NCI-H446 treated with DMSO at 0.1 percent for 48 hours (cell line): ENCODE measurements at regions not wholly inside any gene's neighbourhood (a gene's known extent, or its start where the extent isn't known, plus 50 kb on each side); places are given as distances from the start of the nearest gene placed in this dataset.
"Not testable (repeated sequence)": the region's sequence is repeated elsewhere in the genome, so short reads cannot be mapped to it uniquely, and the experiment has no call there.

ENCODE experiments used
- DNase-seq: peaks from one replicate; lab custom pipeline; 2025; lab: John Stamatoyannopoulos, UW

- DNase-seq = no peak
These were observed 239.3 kb upstream of the SGCD start for GRCh38 chr5:156087577-156088110.

GRCh38 chr5:156089955-156090940 lies 236.7 kb upstream of the SGCD start:
- not testable (repeated sequence) for DNase-seq

DNA sequence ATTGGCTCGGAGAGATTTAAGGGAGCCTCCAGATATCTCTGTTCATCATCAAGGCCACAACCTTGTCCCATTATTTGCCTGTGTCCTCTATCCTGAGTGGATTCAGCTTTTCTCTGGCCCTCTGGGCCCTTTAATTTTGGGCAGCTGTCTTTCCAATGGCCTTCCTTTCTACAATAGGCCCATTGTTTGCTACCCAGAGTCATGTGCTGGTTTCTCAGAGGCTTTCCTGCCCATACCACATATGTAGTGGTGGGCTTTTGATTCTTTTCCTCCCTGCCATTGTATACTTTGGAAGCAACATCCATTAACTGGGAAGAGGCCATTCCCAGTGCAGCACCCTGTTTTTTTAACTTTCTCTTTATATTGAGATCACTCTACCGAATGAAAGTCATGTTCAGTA lies 233.9 kb upstream of the SGCD start:
- DNase-seq = no peak

GRCh38 chr5:156094001-156094400 lies 233.0 kb upstream of the SGCD start:
- DNase-seq = no peak

DNA sequence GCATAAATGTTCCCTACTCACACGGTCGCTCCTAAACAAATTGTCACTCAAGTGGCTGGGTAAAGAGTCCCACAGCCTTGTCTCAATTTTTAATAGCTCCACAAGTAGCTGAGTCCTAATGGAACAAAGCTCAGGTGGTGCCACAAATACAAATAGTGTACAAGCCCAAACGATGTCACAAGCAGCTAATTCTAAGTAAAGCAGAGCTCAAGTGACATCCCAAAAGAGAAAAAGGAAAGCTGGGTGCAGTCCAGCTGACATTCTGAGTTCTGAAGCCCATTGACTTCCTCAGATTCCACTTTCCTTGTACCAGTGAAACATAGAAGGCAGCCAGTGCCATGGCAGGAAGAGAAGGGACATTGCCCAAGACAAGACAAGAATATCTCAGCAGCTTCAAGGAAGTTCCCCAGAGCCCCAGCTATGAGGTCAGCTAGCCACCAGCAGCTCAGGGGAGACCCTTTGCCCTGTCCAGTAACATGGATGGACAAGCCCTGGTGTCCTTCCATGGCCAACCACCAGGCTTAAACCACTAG lies 231.2 kb upstream of the SGCD start:
- DNase-seq = no peak

GRCh38 chr5:156096259-156096658 lies 230.7 kb upstream of the SGCD start:
- no peak for DNase-seq

DNA sequence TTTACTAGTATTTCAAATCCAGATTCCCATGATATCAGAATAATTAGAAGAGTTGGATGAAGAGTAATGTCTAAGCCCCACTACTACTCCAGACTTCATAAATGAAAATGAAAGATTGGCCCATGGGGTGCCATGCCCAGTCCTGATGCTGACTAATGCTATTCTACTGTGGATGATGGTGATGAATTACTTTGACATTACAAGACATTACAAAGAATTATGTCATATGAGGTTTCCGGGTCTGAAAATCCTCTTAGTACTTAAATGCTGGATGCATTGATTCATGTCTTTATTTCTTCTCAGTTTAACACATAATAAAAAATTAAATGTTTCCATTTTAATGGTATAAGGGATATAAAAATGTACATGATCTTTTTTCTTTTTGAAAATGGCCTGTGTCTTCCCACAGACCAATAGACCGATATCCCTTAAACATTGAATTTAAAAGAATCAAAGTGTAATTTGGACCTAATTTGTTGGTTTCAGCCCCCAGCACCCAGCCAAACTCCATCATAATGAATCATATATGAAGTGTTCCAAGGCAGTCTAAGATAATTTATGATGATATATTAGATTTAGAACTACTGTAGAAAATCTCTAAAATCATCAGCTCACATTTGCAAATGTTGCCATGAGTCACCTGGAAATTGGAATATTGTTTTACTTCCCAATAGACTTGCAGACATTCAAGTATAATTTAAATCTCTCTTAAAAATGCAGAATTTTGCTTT lies 223.6 kb upstream of the SGCD start:
- DNase-seq = no peak

DNA sequence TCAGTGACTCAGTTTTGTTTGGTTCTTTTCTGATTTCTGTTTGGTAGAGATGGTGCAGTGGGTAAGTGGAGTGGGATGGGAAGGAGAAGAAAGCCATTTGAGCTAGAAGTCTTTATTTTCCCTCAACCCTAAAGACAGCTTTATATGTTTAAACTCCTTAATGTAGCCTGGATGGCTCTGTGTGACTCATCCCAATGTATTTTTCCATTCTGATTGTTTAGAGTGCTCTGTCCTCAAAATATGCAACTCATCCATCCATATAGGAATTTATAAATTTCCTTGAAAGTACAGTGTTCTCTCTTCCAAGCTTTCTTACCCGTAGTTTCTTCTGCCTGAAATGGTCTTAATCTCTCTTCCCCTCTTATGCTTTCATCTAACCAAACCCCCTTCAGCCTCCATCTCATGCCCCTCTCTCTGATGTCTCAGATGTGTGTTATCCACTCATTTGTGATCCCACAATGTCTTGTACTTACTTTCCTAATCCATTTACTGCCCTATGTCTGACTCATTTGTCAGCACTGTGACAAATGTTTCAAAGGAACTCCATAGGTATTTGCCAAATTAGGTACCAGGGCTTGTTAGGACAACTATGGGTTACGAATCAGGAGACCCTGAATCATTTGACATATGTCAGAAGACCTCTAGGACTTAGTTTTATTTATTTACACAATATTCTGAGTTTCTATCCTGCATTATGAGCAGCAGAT lies 217.5 kb upstream of the SGCD start:
- DNase-seq = no peak

DNA sequence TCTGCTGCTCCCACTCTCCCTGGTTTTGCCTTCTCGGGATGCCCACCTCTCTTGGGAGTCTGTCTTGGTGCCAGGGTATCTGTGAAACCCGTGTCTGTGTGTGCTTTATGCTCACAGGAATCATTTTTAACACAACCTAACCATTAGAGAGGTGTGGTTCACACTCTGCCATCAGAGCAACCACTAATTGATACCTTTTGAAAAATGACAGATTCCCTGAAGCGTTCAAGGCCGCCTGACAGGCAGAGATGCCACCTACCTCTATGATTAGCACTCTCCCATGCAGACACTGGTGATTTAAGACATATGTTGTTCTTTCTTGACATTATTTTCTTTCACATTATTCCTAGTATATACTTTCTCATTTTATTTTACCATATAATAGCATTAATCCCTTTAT lies 207.3 kb upstream of the SGCD start:
- no peak for DNase-seq

DNA sequence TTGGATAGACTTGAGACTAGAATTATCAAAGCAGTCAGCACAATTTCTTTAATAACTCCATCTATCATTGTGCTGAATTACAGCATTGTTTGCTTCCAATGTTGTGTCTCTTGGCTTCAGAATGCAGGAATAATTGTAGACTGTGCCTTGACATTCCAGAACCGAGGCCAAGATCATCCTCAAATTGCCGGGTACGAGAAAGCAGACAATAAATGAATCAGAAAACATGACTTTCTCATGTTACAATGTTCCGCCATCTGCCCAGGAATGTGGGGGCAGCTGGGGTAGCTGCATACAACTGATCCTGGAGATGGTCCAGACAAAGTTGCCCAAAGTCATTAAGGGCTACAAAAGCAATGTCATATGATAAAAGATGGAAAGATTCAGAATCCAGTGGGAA lies 206.2 kb upstream of the SGCD start:
- peak; percentile 84 for DNase-seq

- DNase-seq = no peak
These were observed 205.7 kb upstream of the SGCD start for GRCh38 chr5:156121234-156121633.

DNA sequence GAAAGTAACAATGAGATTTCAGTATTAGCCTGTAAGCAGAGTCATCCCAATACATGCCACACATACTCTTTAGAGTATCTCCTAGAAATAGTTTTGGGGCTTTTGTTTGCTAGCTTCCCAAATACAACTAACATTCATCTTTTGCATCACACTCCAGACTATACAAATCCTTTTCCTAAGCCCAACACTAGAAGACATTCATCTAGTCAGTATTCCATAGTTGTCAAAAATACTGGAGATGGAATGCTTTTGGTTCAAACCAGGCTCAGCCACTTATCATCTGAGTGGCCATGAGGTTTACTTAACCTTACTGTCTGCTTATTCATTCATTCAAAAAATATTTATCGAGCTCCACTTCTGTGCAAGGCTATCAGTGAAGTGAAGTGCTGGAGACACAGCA lies 205.1 kb upstream of the SGCD start:
- DNase-seq = no peak

- no peak for DNase-seq
These were observed 202.3 kb upstream of the SGCD start for GRCh38 chr5:156124708-156125107.

DNA sequence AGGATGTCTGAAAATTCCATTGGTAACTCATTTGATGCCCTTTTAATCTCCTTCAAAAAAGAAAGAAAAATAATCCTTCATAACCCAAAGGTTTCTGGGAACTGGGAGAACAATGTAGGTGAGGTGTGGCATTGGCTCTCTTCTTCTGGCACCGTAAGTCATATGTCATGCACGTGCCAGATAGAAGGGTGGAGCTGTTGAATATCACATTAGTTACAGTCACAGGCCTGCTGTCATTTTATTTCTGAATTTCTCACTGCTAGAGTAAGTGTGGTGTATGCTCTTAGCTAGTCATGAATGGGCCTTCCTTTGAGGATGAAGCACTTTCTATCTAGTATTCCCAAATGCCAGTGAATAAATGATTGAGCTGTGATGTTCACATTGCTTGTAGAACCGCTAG lies 201.8 kb upstream of the SGCD start:
- DNase-seq = no peak

- no peak for DNase-seq
These were observed 200.2 kb upstream of the SGCD start for GRCh38 chr5:156126716-156127115.

GRCh38 chr5:156128026-156128425 lies 198.9 kb upstream of the SGCD start:
- DNase-seq = no peak

DNA sequence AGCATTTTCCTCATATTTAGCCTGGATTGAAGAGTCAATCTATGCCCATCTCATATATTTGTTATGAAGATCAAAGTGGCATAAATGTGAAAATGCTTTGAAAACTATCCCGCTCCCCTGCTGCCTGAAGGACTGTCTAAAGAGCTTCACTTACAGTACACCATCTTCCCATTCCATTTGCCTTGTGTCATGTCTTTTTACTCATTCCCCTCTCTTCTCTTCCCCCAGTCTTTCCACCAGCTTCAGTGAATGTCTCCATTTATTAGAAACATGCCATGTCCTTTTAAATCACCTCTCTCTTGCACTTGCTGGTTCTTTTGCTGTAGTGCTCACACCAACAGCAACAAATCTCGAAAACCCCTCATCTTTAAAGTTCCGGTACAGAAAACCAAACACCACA lies 192.7 kb upstream of the SGCD start:
- DNase-seq = no peak

- DNase-seq = no peak
These were observed 191.4 kb upstream of the SGCD start for GRCh38 chr5:156135531-156135930.

DNA sequence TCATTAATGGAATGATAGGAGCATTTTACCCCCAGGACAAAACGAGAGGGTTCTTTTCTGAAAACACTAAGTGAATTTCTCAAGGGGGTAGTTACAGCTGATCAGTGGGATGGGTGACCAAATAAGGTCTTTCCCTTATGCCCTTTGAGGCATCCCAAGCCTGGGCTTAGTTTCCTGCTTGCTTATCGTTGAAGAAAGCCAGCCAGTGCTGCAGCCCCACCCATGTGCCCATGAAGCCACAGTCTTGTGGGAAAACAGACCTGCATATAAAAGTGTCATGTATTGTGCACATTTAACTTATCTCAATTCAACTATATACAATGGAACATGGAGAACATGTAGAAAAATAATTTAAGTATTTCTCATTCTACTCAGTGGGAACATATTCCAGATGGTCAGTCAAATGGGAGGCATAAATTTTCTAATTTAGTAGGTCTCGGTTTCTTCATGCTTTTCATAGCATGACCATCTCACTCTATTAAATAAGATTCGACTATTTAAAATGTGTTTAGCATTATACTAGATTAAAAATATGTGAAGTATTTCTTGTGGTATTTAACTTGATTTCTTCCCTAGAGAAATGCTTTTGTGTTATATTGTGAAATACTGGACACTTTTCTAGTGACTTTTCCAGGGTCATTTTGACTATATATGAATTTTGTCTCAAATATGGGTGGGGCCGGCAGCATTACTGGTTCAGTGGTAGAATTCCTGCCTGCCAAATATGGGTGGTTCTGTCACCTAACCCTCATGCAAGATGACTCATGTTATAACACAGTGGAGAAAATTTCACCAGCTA lies 189.7 kb upstream of the SGCD start:
- no peak for DNase-seq

- no peak for DNase-seq
These were observed 184.1 kb upstream of the SGCD start for GRCh38 chr5:156142867-156143266.

DNA sequence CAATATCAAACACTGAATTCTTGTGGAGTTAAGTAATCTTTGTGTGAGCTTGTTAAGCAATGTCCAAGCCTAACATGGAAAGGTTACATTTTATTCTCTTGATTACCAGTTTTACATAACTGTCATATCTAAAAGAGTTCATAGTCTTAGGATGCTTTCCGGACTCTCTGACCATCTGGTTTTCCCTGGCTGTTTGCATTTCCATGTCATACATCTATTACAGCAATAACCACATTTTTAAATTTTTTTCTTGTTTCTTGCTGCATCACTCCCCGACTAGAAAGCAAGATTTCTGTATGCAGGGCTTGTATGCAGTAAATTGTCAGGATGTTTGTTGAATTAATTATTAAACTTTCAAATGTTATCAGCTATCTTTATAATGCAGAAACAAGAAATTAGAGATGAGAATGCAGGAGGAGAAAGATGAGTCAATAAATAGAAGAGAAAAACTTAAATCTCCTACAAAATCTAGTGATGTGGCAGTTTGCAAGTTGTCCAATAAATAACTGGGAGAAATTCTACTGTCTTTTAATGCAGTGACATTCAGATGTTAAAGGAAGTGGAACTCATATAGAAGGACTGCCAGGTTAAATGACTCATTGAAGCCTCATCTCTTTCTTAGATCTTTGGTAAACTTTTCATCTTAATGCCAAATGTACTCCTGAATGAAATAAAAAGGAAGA lies 179.6 kb upstream of the SGCD start:
- no peak for DNase-seq
